Lower lobe of right lung (tissue), 2 donors: ENCODE measurements at regions not wholly inside any gene's neighbourhood (a gene's known extent, or its start where the extent isn't known, plus 50 kb on each side); places are given as distances from the start of the nearest gene placed in this dataset.

Experiments
- ATAC-seq, 2 donors: fragments of 200-7000 bp; cut with Tn5 transposase; one replicate each; pipeline ENCODE4 v1.9.1; 2020 to 2022; ENCODE audit warnings: mild to moderate bottlenecking in 2 of 2, moderate library complexity in 2 of 2
- DNase-seq: peaks from one replicate; pipeline ENCODE4 v3.0.0-alpha.2; 2020
- H3K27ac ChIP-seq: fragments of 200-600 bp; one replicate; pipeline ENCODE4 v1.8.0; 2022
- H3K27me3 ChIP-seq: fragments of 200-600 bp; one replicate; pipeline ENCODE4 v1.8.0; 2022; ENCODE audit warnings: low read depth
- H3K36me3 ChIP-seq: fragments of 200-600 bp; one replicate; pipeline ENCODE4 v1.8.0; 2022; ENCODE audit warnings: mild to moderate bottlenecking
- H3K4me1 ChIP-seq: fragments of 200-600 bp; one replicate; pipeline ENCODE4 v1.8.0; 2022
- H3K4me3 ChIP-seq: fragments of 200-600 bp; one replicate; pipeline ENCODE4 v1.8.0; 2022; ENCODE audit warnings: mild to moderate bottlenecking
- H3K9me3 ChIP-seq: fragments of 200-600 bp; one replicate; pipeline ENCODE4 v1.8.0; 2022
- CTCF ChIP-seq: fragments of 200-600 bp; IDR thresholded peaks from one replicate; pipeline ENCODE4 v1.8.0; 2022; ENCODE audit warnings: antibody characterized with exemption, mild to moderate bottlenecking
- intact Hi-C: fragments of 100-400 bp; cut with DNase I; formaldehyde crosslinking; loops from one replicate; pipeline ENCODE4 v1.11.0; 2022
- donor health status: DM: no; HTN: yes; CAD: no; lungs with severe emphysema.

- Histone ChIP-seq H3K4me1 (no peaks in the 10 kb centered on the region), H3K27ac (no peak overlapping the region), H3K36me3 (no peaks in the 10 kb centered on the region), H3K9me3 (no peaks in the 10 kb centered on the region), H3K27me3 (peaks cover 18% of the 10 kb centered on the region), H3K4me3 (no peak overlapping the region)
- no peak for TF ChIP-seq CTCF
- DNase-seq: no peak
- no peak for ATAC-seq
- intact Hi-C loops: no loop called here
Observed at GRCh38 chr2:105150231-105150630, 91.3 kb upstream of the GPR45 start.

- no peak for DNase-seq
- no peak for TF ChIP-seq CTCF
- Histone ChIP-seq H3K36me3 (no peaks in the 10 kb centered on the region), H3K4me3 (no peak overlapping the region), H3K9me3 (peaks cover 6% of the 10 kb centered on the region), H3K4me1 (no peaks in the 10 kb centered on the region), H3K27me3 (peaks cover 5% of the 10 kb centered on the region), H3K27ac (no peak overlapping the region)
- ATAC-seq: no peak
- intact Hi-C loops: no loop called here
Observed at GRCh38 chr2:105154119-105154818, 87.3 kb upstream of the GPR45 start.

GRCh38 chr2:105156166-105156565 lies 85.4 kb upstream of the GPR45 start:
- DNase-seq: no peak
- peaks cover 5% of the 10 kb centered on the region for H3K27me3 ChIP-seq
- no peak overlapping the region for H3K27ac ChIP-seq
- H3K4me1 ChIP-seq: no peaks in the 10 kb centered on the region
- intact Hi-C loops: no loop called here
- no peaks in the 10 kb centered on the region for H3K36me3 ChIP-seq
- no peak overlapping the region for H3K4me3 ChIP-seq
- H3K9me3 ChIP-seq: peaks cover 6% of the 10 kb centered on the region
- TF ChIP-seq CTCF: no peak
- ATAC-seq: no peak

GRCh38 chr2:105158002-105158401 lies 83.5 kb upstream of the GPR45 start:
- no peaks in the 10 kb centered on the region for H3K36me3 ChIP-seq
- ATAC-seq (no peak), DNase-seq (no peak)
- no peak overlapping the region for H3K27ac ChIP-seq
- peaks cover 6% of the 10 kb centered on the region for H3K9me3 ChIP-seq
- no peak overlapping the region for H3K4me3 ChIP-seq
- peaks cover 5% of the 10 kb centered on the region for H3K27me3 ChIP-seq
- H3K4me1 ChIP-seq: no peaks in the 10 kb centered on the region
- TF ChIP-seq CTCF: no peak
- intact Hi-C loops: no loop called here

GRCh38 chr2:105166688-105167087 lies 74.9 kb upstream of the GPR45 start:
- H3K9me3 ChIP-seq: no peaks in the 10 kb centered on the region
- no peak for DNase-seq
- ATAC-seq: no peak
- no peaks in the 10 kb centered on the region for H3K36me3 ChIP-seq
- no peaks in the 10 kb centered on the region for H3K27me3 ChIP-seq
- H3K4me1 ChIP-seq: no peaks in the 10 kb centered on the region
- no peak overlapping the region for H3K4me3 ChIP-seq
- no peak overlapping the region for H3K27ac ChIP-seq
- TF ChIP-seq CTCF: no peak
- intact Hi-C loops: no loop called here
